ENCODE measurements at regions not wholly inside any gene's neighbourhood (a gene's known extent, or its start where the extent isn't known, plus 50 kb on each side); places are given as distances from the start of the nearest gene placed in this dataset.
A peak's percentile ranks its signal among the peaks of the same experiment; 100 is the strongest.

- Histone ChIP-seq H3K36me3 (ENCODE audit: insufficient read depth, low read length) (no peaks in the 10 kb centered on the region), H3K4me3 (ENCODE audit: low read depth in 1 of 2, low read length in 2 of 2) (no peak overlapping the region), H2AFZ (ENCODE audit: low read depth, low read length) (no peak overlapping the region), H3K27ac (ENCODE audit: low read length) (no peak overlapping the region), H3K27me3 (ENCODE audit: insufficient read depth, low read length, poor library complexity) (no peaks in the 10 kb centered on the region), H3K4me2 (ENCODE audit: insufficient read depth, low read length) (no peak overlapping the region), H3K79me2 (ENCODE audit: insufficient read depth, low read length) (no peaks in the 10 kb centered on the region), H3K9ac (ENCODE audit: low read depth, low read length) (no peak overlapping the region), H3K4me1 (ENCODE audit: insufficient read depth, low read length) (no peaks in the 10 kb centered on the region), H3K9me3 (ENCODE audit: insufficient read depth, low read length, severe bottlenecking) (no peaks in the 10 kb centered on the region), H4K20me1 (ENCODE audit: insufficient read depth, low read length) (no peaks in the 10 kb centered on the region)
- TF ChIP-seq CTCF (IDR thresholded peaks at IDR 0.05; ENCODE audit: borderline replicate concordance, extremely low read depth, low read length, poor library complexity, severe bottlenecking) (no peak), EZH2 (IDR thresholded peaks at IDR 0.05; ENCODE audit: borderline replicate concordance, low read depth, low read length, severe bottlenecking) (no peak)
- DNase-seq, result no peak
- no peak for ATAC-seq (ENCODE audit: insufficient read depth, low read depth)
Measured at GRCh38 chr2:4256351-4256750, 553.0 kb downstream of the DCDC2C start.

- Histone ChIP-seq H3K27ac (ENCODE audit: low read length) (no peak overlapping the region), H4K20me1 (ENCODE audit: insufficient read depth, low read length) (no peaks in the 10 kb centered on the region), H2AFZ (ENCODE audit: low read depth, low read length) (no peak overlapping the region), H3K36me3 (ENCODE audit: insufficient read depth, low read length) (no peaks in the 10 kb centered on the region), H3K4me3 (ENCODE audit: low read depth in 1 of 2, low read length in 2 of 2) (no peak overlapping the region), H3K4me1 (ENCODE audit: insufficient read depth, low read length) (no peaks in the 10 kb centered on the region), H3K9ac (ENCODE audit: low read depth, low read length) (no peak overlapping the region), H3K4me2 (ENCODE audit: insufficient read depth, low read length) (no peak overlapping the region), H3K27me3 (ENCODE audit: insufficient read depth, low read length, poor library complexity) (no peaks in the 10 kb centered on the region), H3K79me2 (ENCODE audit: insufficient read depth, low read length) (no peaks in the 10 kb centered on the region), H3K9me3 (ENCODE audit: insufficient read depth, low read length, severe bottlenecking) (no peaks in the 10 kb centered on the region)
- DNase-seq, result no peak
- TF ChIP-seq EZH2 (IDR thresholded peaks at IDR 0.05; ENCODE audit: borderline replicate concordance, low read depth, low read length, severe bottlenecking) (no peak), CTCF (IDR thresholded peaks at IDR 0.05; ENCODE audit: borderline replicate concordance, extremely low read depth, low read length, poor library complexity, severe bottlenecking) (no peak)
- ATAC-seq (ENCODE audit: insufficient read depth, low read depth), result no peak
Measured at GRCh38 chr2:4258563-4258962, 555.2 kb downstream of the DCDC2C start.

- Histone ChIP-seq H3K9ac (ENCODE audit: low read depth, low read length) (no peak overlapping the region), H3K27ac (ENCODE audit: low read length) (no peak overlapping the region), H3K4me3 (ENCODE audit: low read depth in 1 of 2, low read length in 2 of 2) (no peak overlapping the region), H3K36me3 (ENCODE audit: insufficient read depth, low read length) (no peaks in the 10 kb centered on the region), H3K27me3 (ENCODE audit: insufficient read depth, low read length, poor library complexity) (no peaks in the 10 kb centered on the region), H3K79me2 (ENCODE audit: insufficient read depth, low read length) (no peaks in the 10 kb centered on the region), H2AFZ (ENCODE audit: low read depth, low read length) (peak overlapping the region; percentile 38; the same call in 1 of the 2 replicates), H3K4me2 (ENCODE audit: insufficient read depth, low read length) (no peak overlapping the region), H3K9me3 (ENCODE audit: insufficient read depth, low read length, severe bottlenecking) (no peaks in the 10 kb centered on the region), H3K4me1 (ENCODE audit: insufficient read depth, low read length) (no peaks in the 10 kb centered on the region), H4K20me1 (ENCODE audit: insufficient read depth, low read length) (no peaks in the 10 kb centered on the region)
- no peak for ATAC-seq (ENCODE audit: insufficient read depth, low read depth)
- DNase-seq, result no peak
- TF ChIP-seq CTCF (IDR thresholded peaks at IDR 0.05; ENCODE audit: borderline replicate concordance, extremely low read depth, low read length, poor library complexity, severe bottlenecking) (no peak), EZH2 (IDR thresholded peaks at IDR 0.05; ENCODE audit: borderline replicate concordance, low read depth, low read length, severe bottlenecking) (no peak)
Measured at GRCh38 chr2:4265936-4266335, 562.6 kb downstream of the DCDC2C start.

GRCh38 chr2:4269885-4270284 lies 566.5 kb downstream of the DCDC2C start:
- DNase-seq, result no peak
- no peaks in the 10 kb centered on the region for H3K79me2 ChIP-seq (ENCODE audit: insufficient read depth, low read length)
- H3K4me1 ChIP-seq (ENCODE audit: insufficient read depth, low read length), result no peaks in the 10 kb centered on the region
- no peak overlapping the region for H2AFZ ChIP-seq (ENCODE audit: low read depth, low read length)
- no peaks in the 10 kb centered on the region for H3K9me3 ChIP-seq (ENCODE audit: insufficient read depth, low read length, severe bottlenecking)
- H3K4me3 ChIP-seq (ENCODE audit: low read depth in 1 of 2, low read length in 2 of 2), result no peak overlapping the region
- no peaks in the 10 kb centered on the region for H3K27me3 ChIP-seq (ENCODE audit: insufficient read depth, low read length, poor library complexity)
- TF ChIP-seq CTCF (IDR thresholded peaks at IDR 0.05; ENCODE audit: borderline replicate concordance, extremely low read depth, low read length, poor library complexity, severe bottlenecking) (no peak), EZH2 (IDR thresholded peaks at IDR 0.05; ENCODE audit: borderline replicate concordance, low read depth, low read length, severe bottlenecking) (no peak)
- no peak overlapping the region for H3K4me2 ChIP-seq (ENCODE audit: insufficient read depth, low read length)
- H3K27ac ChIP-seq (ENCODE audit: low read length), result no peak overlapping the region
- no peak overlapping the region for H3K9ac ChIP-seq (ENCODE audit: low read depth, low read length)
- no peak for ATAC-seq (ENCODE audit: insufficient read depth, low read depth)
- no peaks in the 10 kb centered on the region for H4K20me1 ChIP-seq (ENCODE audit: insufficient read depth, low read length)
- H3K36me3 ChIP-seq (ENCODE audit: insufficient read depth, low read length), result no peaks in the 10 kb centered on the region

Measured in DND-41 (cell line).